ENCODE measurements at regions not wholly inside any gene's neighbourhood (a gene's known extent, or its start where the extent isn't known, plus 50 kb on each side); places are given as distances from the start of the nearest gene placed in this dataset.

DNA sequence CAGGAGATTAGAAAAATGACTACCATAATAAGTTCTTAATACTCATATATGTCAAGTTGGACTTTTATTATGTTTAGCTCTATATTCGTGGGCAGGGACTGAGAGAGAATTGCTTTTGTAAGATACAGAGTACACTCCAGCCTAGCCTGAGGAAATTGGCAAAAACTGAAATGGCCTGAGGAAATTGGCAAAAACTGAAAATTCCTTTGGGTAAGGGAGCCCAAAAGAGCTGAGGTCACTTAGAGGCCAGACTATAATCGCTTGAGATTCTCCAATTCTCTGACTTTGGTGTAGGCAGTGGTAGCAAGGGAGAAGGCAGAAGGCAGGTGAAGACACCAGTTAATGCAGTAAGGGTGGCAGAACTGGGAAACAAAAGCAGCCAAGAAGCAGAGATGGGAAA lies 124.5 kb upstream of the HCCS start:
- Histone ChIP-seq H2AFZ (ENCODE audit: low read depth, low read length) (no peak overlapping the region), H3K18ac (ENCODE audit: low read depth in 1 of 2, low read length in 2 of 2) (no peak overlapping the region), H3K27ac (ENCODE audit: low read length, poor library complexity, severe bottlenecking) (no peak overlapping the region), H4K91ac (ENCODE audit: low read length) (no peak overlapping the region), H4K8ac (ENCODE audit: low read length) (no peak overlapping the region), H3K9ac (ENCODE audit: low read length) (no peak overlapping the region), H3K36me3 (ENCODE audit: control insufficient read depth in 1 of 2, insufficient read depth in 2 of 2, low read depth in 1 of 2, low read length in 2 of 2) (no peaks in the 10 kb centered on the region), H3K27me3 (ENCODE audit: control insufficient read depth in 1 of 2, insufficient read depth in 1 of 2, low read length in 2 of 2) (no peaks in the 10 kb centered on the region), H3K79me1 (replicated peaks; ENCODE audit: low read length, poor library complexity, severe bottlenecking) (no peaks in the 10 kb centered on the region), H3K4me2 (ENCODE audit: low read length, poor library complexity, severe bottlenecking) (no peak overlapping the region), H3K4me3 (ENCODE audit: insufficient read depth in 1 of 2, low read depth in 1 of 2, low read length in 2 of 2) (no peak overlapping the region), H2AK5ac (ENCODE audit: low read length, severe bottlenecking) (no peak overlapping the region), H3K14ac (ENCODE audit: low read length in 2 of 2) (no peak overlapping the region), H2BK15ac (ENCODE audit: low read depth, poor library complexity, severe bottlenecking) (no peak overlapping the region), H3K9me3 (ENCODE audit: control insufficient read depth, low read length) (no peaks in the 10 kb centered on the region), H3K4me1 (ENCODE audit: control insufficient read depth, insufficient read depth, low read depth, low read length) (no peaks in the 10 kb centered on the region), H2BK12ac (ENCODE audit: low read length in 2 of 2) (no peak overlapping the region), H3K23ac (ENCODE audit: low read length in 2 of 2) (no peak overlapping the region), H3K4ac (ENCODE audit: low read depth in 1 of 2, low read length in 2 of 2) (no peak overlapping the region), H2BK5ac (ENCODE audit: low read depth, low read length, poor library complexity, severe bottlenecking) (no peak overlapping the region), H2BK120ac (ENCODE audit: low read depth, low read length) (no peak overlapping the region)
- 93% methylated on average over 2 of the region's 2 CpGs for WGBS
- no peak for DNase-seq

DNA sequence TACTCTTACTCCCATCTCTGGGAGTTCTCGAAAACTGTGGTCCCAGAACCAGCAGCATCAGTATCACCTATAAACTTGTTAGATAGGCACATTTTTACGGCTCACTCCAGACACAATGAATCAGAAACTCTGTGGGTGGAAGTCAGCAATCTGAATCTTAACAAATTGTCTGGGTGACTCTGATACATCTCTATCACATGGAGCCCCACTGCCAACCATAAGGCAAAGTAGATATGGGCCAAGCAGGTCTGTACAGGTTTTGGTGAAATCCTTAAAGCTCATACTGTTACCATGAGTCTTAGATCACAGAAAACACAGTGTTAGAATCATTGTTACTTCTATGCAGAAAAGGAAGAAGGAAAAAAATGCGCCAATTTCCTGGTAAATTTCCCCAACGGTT lies 122.5 kb upstream of the HCCS start:
- no peak overlapping the region for H4K8ac ChIP-seq (ENCODE audit: low read length)
- no peaks in the 10 kb centered on the region for H3K36me3 ChIP-seq (ENCODE audit: control insufficient read depth in 1 of 2, insufficient read depth in 2 of 2, low read depth in 1 of 2, low read length in 2 of 2)
- H2BK120ac ChIP-seq (ENCODE audit: low read depth, low read length) = no peak overlapping the region
- H3K9ac ChIP-seq (ENCODE audit: low read length) = no peak overlapping the region
- H2AFZ ChIP-seq (ENCODE audit: low read depth, low read length) = no peak overlapping the region
- 93% methylated on average over 2 of the region's 4 CpGs for WGBS
- H2AK5ac ChIP-seq (ENCODE audit: low read length, severe bottlenecking) = no peak overlapping the region
- H3K4me2 ChIP-seq (ENCODE audit: low read length, poor library complexity, severe bottlenecking) = no peak overlapping the region
- no peaks in the 10 kb centered on the region for H3K4me1 ChIP-seq (ENCODE audit: control insufficient read depth, insufficient read depth, low read depth, low read length)
- no peak overlapping the region for H3K18ac ChIP-seq (ENCODE audit: low read depth in 1 of 2, low read length in 2 of 2)
- H3K27ac ChIP-seq (ENCODE audit: low read length, poor library complexity, severe bottlenecking) = no peak overlapping the region
- DNase-seq = no peak
- no peak overlapping the region for H3K4ac ChIP-seq (ENCODE audit: low read depth in 1 of 2, low read length in 2 of 2)
- no peaks in the 10 kb centered on the region for H3K9me3 ChIP-seq (ENCODE audit: control insufficient read depth, low read length)
- H2BK15ac ChIP-seq (ENCODE audit: low read depth, poor library complexity, severe bottlenecking) = no peak overlapping the region
- H3K14ac ChIP-seq (ENCODE audit: low read length in 2 of 2) = no peak overlapping the region
- H4K91ac ChIP-seq (ENCODE audit: low read length) = no peak overlapping the region
- no peak overlapping the region for H3K4me3 ChIP-seq (ENCODE audit: insufficient read depth in 1 of 2, low read depth in 1 of 2, low read length in 2 of 2)
- no peak overlapping the region for H3K23ac ChIP-seq (ENCODE audit: low read length in 2 of 2)
- no peaks in the 10 kb centered on the region for H3K79me1 ChIP-seq (replicated peaks; ENCODE audit: low read length, poor library complexity, severe bottlenecking)
- H2BK12ac ChIP-seq (ENCODE audit: low read length in 2 of 2) = no peak overlapping the region
- no peak overlapping the region for H2BK5ac ChIP-seq (ENCODE audit: low read depth, low read length, poor library complexity, severe bottlenecking)
- no peaks in the 10 kb centered on the region for H3K27me3 ChIP-seq (ENCODE audit: control insufficient read depth in 1 of 2, insufficient read depth in 1 of 2, low read length in 2 of 2)

DNA sequence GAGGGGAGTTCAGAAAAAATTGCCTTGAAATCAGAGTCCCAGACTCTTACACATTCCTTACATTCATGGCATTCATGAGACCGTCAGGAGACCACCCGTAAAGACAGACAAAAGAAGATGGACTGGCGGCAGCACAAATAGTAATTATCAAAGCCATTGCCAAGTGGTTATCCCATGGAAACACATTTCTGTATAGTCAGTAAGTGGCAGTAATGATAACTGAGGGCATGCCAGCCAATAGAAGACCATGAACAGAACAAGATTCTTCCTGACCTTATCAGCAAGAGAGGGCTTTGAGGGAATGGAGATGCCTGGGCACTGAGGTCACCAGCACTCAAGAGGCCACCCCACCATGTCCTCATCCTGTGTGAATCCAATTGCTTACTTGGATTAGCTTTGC lies 121.7 kb upstream of the HCCS start:
- 0% methylated on average over 1 of the region's 3 CpGs for WGBS
- Histone ChIP-seq H4K8ac (ENCODE audit: low read length) (no peak overlapping the region), H2BK120ac (ENCODE audit: low read depth, low read length) (no peak overlapping the region), H3K36me3 (ENCODE audit: control insufficient read depth in 1 of 2, insufficient read depth in 2 of 2, low read depth in 1 of 2, low read length in 2 of 2) (no peaks in the 10 kb centered on the region), H3K4me1 (ENCODE audit: control insufficient read depth, insufficient read depth, low read depth, low read length) (no peaks in the 10 kb centered on the region), H4K91ac (ENCODE audit: low read length) (no peak overlapping the region), H3K27me3 (ENCODE audit: control insufficient read depth in 1 of 2, insufficient read depth in 1 of 2, low read length in 2 of 2) (no peaks in the 10 kb centered on the region), H2AFZ (ENCODE audit: low read depth, low read length) (no peak overlapping the region), H3K14ac (ENCODE audit: low read length in 2 of 2) (no peak overlapping the region), H3K4me2 (ENCODE audit: low read length, poor library complexity, severe bottlenecking) (no peak overlapping the region), H3K4ac (ENCODE audit: low read depth in 1 of 2, low read length in 2 of 2) (no peak overlapping the region), H2BK15ac (ENCODE audit: low read depth, poor library complexity, severe bottlenecking) (no peak overlapping the region), H3K9ac (ENCODE audit: low read length) (no peak overlapping the region), H2BK12ac (ENCODE audit: low read length in 2 of 2) (no peak overlapping the region), H3K23ac (ENCODE audit: low read length in 2 of 2) (no peak overlapping the region), H3K9me3 (ENCODE audit: control insufficient read depth, low read length) (no peaks in the 10 kb centered on the region), H2AK5ac (ENCODE audit: low read length, severe bottlenecking) (no peak overlapping the region), H3K79me1 (replicated peaks; ENCODE audit: low read length, poor library complexity, severe bottlenecking) (no peaks in the 10 kb centered on the region), H2BK5ac (ENCODE audit: low read depth, low read length, poor library complexity, severe bottlenecking) (no peak overlapping the region), H3K18ac (ENCODE audit: low read depth in 1 of 2, low read length in 2 of 2) (no peak overlapping the region), H3K4me3 (ENCODE audit: insufficient read depth in 1 of 2, low read depth in 1 of 2, low read length in 2 of 2) (no peak overlapping the region), H3K27ac (ENCODE audit: low read length, poor library complexity, severe bottlenecking) (no peak overlapping the region)
- peak; percentile 3 for DNase-seq

DNA sequence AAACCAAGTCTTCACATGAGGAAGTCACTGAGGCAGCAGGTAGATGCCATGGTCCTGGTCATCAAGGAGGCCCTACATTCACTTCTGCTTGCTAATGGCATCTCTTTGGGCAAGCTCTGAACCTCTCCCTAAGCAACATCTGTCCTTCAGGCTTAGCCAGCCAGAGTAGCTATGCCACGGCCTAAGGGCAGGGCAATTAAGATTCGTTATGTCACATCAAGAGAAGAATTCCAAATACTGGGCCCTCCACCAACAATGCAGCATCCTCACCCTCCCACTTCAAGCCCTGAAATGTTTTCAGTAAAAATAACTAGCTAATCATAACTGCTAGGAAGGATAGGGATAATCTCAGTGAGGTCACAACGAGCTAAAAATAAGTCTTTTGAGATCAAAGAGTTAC lies 120.7 kb upstream of the HCCS start:
- Histone ChIP-seq H2BK15ac (ENCODE audit: low read depth, poor library complexity, severe bottlenecking) (no peak overlapping the region), H3K4me3 (ENCODE audit: insufficient read depth in 1 of 2, low read depth in 1 of 2, low read length in 2 of 2) (no peak overlapping the region), H3K18ac (ENCODE audit: low read depth in 1 of 2, low read length in 2 of 2) (no peak overlapping the region), H3K36me3 (ENCODE audit: control insufficient read depth in 1 of 2, insufficient read depth in 2 of 2, low read depth in 1 of 2, low read length in 2 of 2) (no peaks in the 10 kb centered on the region), H3K4me2 (ENCODE audit: low read length, poor library complexity, severe bottlenecking) (no peak overlapping the region), H3K27ac (ENCODE audit: low read length, poor library complexity, severe bottlenecking) (no peak overlapping the region), H3K23ac (ENCODE audit: low read length in 2 of 2) (no peak overlapping the region), H4K8ac (ENCODE audit: low read length) (no peak overlapping the region), H3K4ac (ENCODE audit: low read depth in 1 of 2, low read length in 2 of 2) (no peak overlapping the region), H2AFZ (ENCODE audit: low read depth, low read length) (no peak overlapping the region), H3K27me3 (ENCODE audit: control insufficient read depth in 1 of 2, insufficient read depth in 1 of 2, low read length in 2 of 2) (no peaks in the 10 kb centered on the region), H3K14ac (ENCODE audit: low read length in 2 of 2) (no peak overlapping the region), H2BK12ac (ENCODE audit: low read length in 2 of 2) (no peak overlapping the region), H2BK5ac (ENCODE audit: low read depth, low read length, poor library complexity, severe bottlenecking) (no peak overlapping the region), H3K79me1 (replicated peaks; ENCODE audit: low read length, poor library complexity, severe bottlenecking) (no peaks in the 10 kb centered on the region), H3K4me1 (ENCODE audit: control insufficient read depth, insufficient read depth, low read depth, low read length) (no peaks in the 10 kb centered on the region), H2BK120ac (ENCODE audit: low read depth, low read length) (no peak overlapping the region), H4K91ac (ENCODE audit: low read length) (no peak overlapping the region), H3K9ac (ENCODE audit: low read length) (no peak overlapping the region), H3K9me3 (ENCODE audit: control insufficient read depth, low read length) (no peaks in the 10 kb centered on the region), H2AK5ac (ENCODE audit: low read length, severe bottlenecking) (peak overlapping the region; percentile 42)
- WGBS = no CpG with 5 or more reads among the region's 3 CpGs
- no peak for DNase-seq
